Calu3 (cell line): ENCODE measurements at regions not wholly inside any gene's neighbourhood (a gene's known extent, or its start where the extent isn't known, plus 50 kb on each side); places are given as distances from the start of the nearest gene placed in this dataset.

ENCODE experiments used
- BruUV-seq: library from RNA; stranded (reverse); fragments of 400-500 nt; replicated peaks from 2 replicates; lab custom pipeline; 2021; lab: Mats Ljungman, UMichigan
- CTCF ChIA-PET: fragments of 300-600 bp; sonication (Branson Sonifier 250); formaldehyde crosslinking; loops from one replicate; lab custom pipeline; 2022; ENCODE audit warnings: antibody characterized with exemption; lab: Charles Lee
- DNase-seq: peaks from one replicate; pipeline ENCODE4 v3.0.0; 2022
- H3K27ac Mint-ChIP-seq: one replicate; pipeline ENCODE4 v1.8.0; 2022; ENCODE audit warnings: mixed read lengths; ENCODE audit not compliant: unreplicated experiment
- H3K27me3 Mint-ChIP-seq: one replicate; pipeline ENCODE4 v1.8.0; 2022; ENCODE audit warnings: mixed read lengths; ENCODE audit not compliant: unreplicated experiment
- H3K36me3 Mint-ChIP-seq: one replicate; pipeline ENCODE4 v1.8.0; 2022; ENCODE audit warnings: mild to moderate bottlenecking, moderate library complexity, mixed read lengths; ENCODE audit not compliant: insufficient read depth, unreplicated experiment
- H3K4me1 Mint-ChIP-seq: one replicate; pipeline ENCODE4 v1.8.0; 2022; ENCODE audit warnings: mild to moderate bottlenecking, low read depth, mixed read lengths; ENCODE audit not compliant: unreplicated experiment
- H3K4me3 Mint-ChIP-seq: one replicate; pipeline ENCODE4 v1.8.0; 2022; ENCODE audit warnings: mild to moderate bottlenecking, low read depth, moderate library complexity, mixed read lengths; ENCODE audit not compliant: unreplicated experiment
- H3K9me3 Mint-ChIP-seq: one replicate; pipeline ENCODE4 v1.8.0; 2022; ENCODE audit warnings: low read depth, mixed read lengths; ENCODE audit not compliant: unreplicated experiment
- CTCF ChIP-seq: fragments of 200-600 bp; IDR thresholded peaks from one replicate; pipeline ENCODE4 v1.8.0; 2022; ENCODE audit warnings: antibody characterized with exemption; ENCODE audit not compliant: unreplicated experiment
- intact Hi-C: fragments of 100-400 bp; cut with micrococcal nuclease; formaldehyde crosslinking; loops from one replicate; pipeline ENCODE4 v1.10.0; 2022; ENCODE audit not compliant: unreplicated experiment

- Mint-ChIP-seq H3K9me3 (no peaks in the 10 kb centered on the region), H3K27me3 (peaks cover 18% of the 10 kb centered on the region), H3K27ac (no peak overlapping the region), H3K4me1 (no peaks in the 10 kb centered on the region), H3K36me3 (no peaks in the 10 kb centered on the region), H3K4me3 (no peak overlapping the region)
- BruUV-seq = no TSS peak
- intact Hi-C loops = loop anchor here (10.0 kb wide), 1 partner anchor 118 kb away; no protein-coding TSS in a partner anchor
- TF ChIP-seq CTCF = no peak
- CTCF ChIA-PET = no interaction called here
- DNase-seq = no peak
These were observed 139.0 kb upstream of the NGF start for GRCh38 chr1:115477071-115477470.

- TF ChIP-seq CTCF = no peak
- CTCF ChIA-PET = no interaction called here
- H3K27me3 Mint-ChIP-seq = peaks cover 18% of the 10 kb centered on the region
- H3K4me3 Mint-ChIP-seq = no peak overlapping the region
- DNase-seq = no peak
- no peak overlapping the region for H3K27ac Mint-ChIP-seq
- H3K4me1 Mint-ChIP-seq = no peaks in the 10 kb centered on the region
- no peaks in the 10 kb centered on the region for H3K9me3 Mint-ChIP-seq
- intact Hi-C loops = loop anchor here (10.0 kb wide), 1 partner anchor 118 kb away; no protein-coding TSS in a partner anchor
- BruUV-seq = no TSS peak
- no peaks in the 10 kb centered on the region for H3K36me3 Mint-ChIP-seq
These were observed 138.6 kb upstream of the NGF start for GRCh38 chr1:115476616-115477015.

- TF ChIP-seq CTCF = no peak
- intact Hi-C loops = loop anchor here (10.0 kb wide), 1 partner anchor 119 kb away; no protein-coding TSS in a partner anchor
- Mint-ChIP-seq H3K36me3 (no peaks in the 10 kb centered on the region), H3K27ac (no peak overlapping the region), H3K27me3 (peaks cover 18% of the 10 kb centered on the region), H3K4me3 (no peak overlapping the region), H3K4me1 (no peaks in the 10 kb centered on the region), H3K9me3 (no peaks in the 10 kb centered on the region)
- no TSS peak for BruUV-seq
- no peak for DNase-seq
- CTCF ChIA-PET = no interaction called here
These were observed 137.9 kb upstream of the NGF start for GRCh38 chr1:115475901-115476300.

GRCh38 chr1:115475252-115475651, 137.2 kb upstream of the NGF start:
- TF ChIP-seq CTCF = no peak
- Mint-ChIP-seq H3K36me3 (no peaks in the 10 kb centered on the region), H3K27ac (no peak overlapping the region), H3K27me3 (peaks cover 18% of the 10 kb centered on the region), H3K4me1 (no peaks in the 10 kb centered on the region), H3K4me3 (no peak overlapping the region), H3K9me3 (no peaks in the 10 kb centered on the region)
- no TSS peak for BruUV-seq
- DNase-seq = no peak
- CTCF ChIA-PET = no interaction called here
- intact Hi-C loops = loop anchor here (10.0 kb wide), 1 partner anchor 120 kb away; no protein-coding TSS in a partner anchor
